Subcutaneous abdominal adipose tissue (tissue), 5 donors: ENCODE measurements at regions not wholly inside any gene's neighbourhood (a gene's known extent, or its start where the extent isn't known, plus 50 kb on each side); places are given as distances from the start of the nearest gene placed in this dataset.
A peak's percentile ranks its signal among the peaks of the same experiment; 100 is the strongest.

Source experiments
- H3K27ac ChIP-seq: one replicate; pipeline ENCODE4 v1.7.0; 2013; ENCODE audit warnings: low read depth, mild to moderate bottlenecking, inconsistent platforms, low read length, moderate library complexity
- H3K27me3 ChIP-seq, 5 donors: one replicate each; pipeline ENCODE4 v1.7.0; 2013; ENCODE audit warnings: low read length in 5 of 5, inconsistent platforms in 1 of 5; ENCODE audit not compliant: control insufficient read depth in 5 of 5, insufficient read depth in 4 of 5
- H3K36me3 ChIP-seq, 5 donors: one replicate each; pipeline ENCODE4 v1.7.0; 2013; ENCODE audit warnings: low read length in 5 of 5; ENCODE audit not compliant: control insufficient read depth in 5 of 5, insufficient read depth in 5 of 5
- H3K4me1 ChIP-seq, 5 donors: one replicate each; pipeline ENCODE4 v1.7.0; 2013; ENCODE audit warnings: low read length in 5 of 5, mild to moderate bottlenecking in 3 of 5, moderate library complexity in 1 of 5; ENCODE audit not compliant: control insufficient read depth in 5 of 5, insufficient read depth in 5 of 5
- H3K4me3 ChIP-seq, 5 donors: one replicate each; pipeline ENCODE4 v1.7.0; 2013; ENCODE audit warnings: low read length in 5 of 5, low read depth in 1 of 5
- H3K9ac ChIP-seq, 5 donors: one replicate each; pipeline ENCODE4 v1.7.0; 2013; ENCODE audit warnings: low read length in 5 of 5, mild to moderate bottlenecking in 4 of 5, moderate library complexity in 3 of 5
- H3K9me3 ChIP-seq, 5 donors: one replicate each; pipeline ENCODE4 v1.7.0; 2013; ENCODE audit warnings: low read length in 5 of 5; ENCODE audit not compliant: control insufficient read depth in 5 of 5
- donor health status: healthy.
- donor health status: healthy.
- donor health status: healthy.
- donor health status: healthy.
- donor health status: healthy.

- no peak overlapping the region for H3K9ac ChIP-seq
- H3K4me3 ChIP-seq: no peak overlapping the region
- no peak overlapping the region for H3K27ac ChIP-seq
- H3K27me3 ChIP-seq: peaks cover 0 to 11% (median 8%) of the 10 kb centered on the region in 5 donors
- no peaks in the 10 kb centered on the region for H3K36me3 ChIP-seq
- no peaks in the 10 kb centered on the region for H3K9me3 ChIP-seq
- H3K4me1 ChIP-seq: peaks cover 0 to 10% (median 9%) of the 10 kb centered on the region in 5 donors
Observed at GRCh38 chr7:12110425-12110824, 100.7 kb upstream of the TMEM106B start.

DNA sequence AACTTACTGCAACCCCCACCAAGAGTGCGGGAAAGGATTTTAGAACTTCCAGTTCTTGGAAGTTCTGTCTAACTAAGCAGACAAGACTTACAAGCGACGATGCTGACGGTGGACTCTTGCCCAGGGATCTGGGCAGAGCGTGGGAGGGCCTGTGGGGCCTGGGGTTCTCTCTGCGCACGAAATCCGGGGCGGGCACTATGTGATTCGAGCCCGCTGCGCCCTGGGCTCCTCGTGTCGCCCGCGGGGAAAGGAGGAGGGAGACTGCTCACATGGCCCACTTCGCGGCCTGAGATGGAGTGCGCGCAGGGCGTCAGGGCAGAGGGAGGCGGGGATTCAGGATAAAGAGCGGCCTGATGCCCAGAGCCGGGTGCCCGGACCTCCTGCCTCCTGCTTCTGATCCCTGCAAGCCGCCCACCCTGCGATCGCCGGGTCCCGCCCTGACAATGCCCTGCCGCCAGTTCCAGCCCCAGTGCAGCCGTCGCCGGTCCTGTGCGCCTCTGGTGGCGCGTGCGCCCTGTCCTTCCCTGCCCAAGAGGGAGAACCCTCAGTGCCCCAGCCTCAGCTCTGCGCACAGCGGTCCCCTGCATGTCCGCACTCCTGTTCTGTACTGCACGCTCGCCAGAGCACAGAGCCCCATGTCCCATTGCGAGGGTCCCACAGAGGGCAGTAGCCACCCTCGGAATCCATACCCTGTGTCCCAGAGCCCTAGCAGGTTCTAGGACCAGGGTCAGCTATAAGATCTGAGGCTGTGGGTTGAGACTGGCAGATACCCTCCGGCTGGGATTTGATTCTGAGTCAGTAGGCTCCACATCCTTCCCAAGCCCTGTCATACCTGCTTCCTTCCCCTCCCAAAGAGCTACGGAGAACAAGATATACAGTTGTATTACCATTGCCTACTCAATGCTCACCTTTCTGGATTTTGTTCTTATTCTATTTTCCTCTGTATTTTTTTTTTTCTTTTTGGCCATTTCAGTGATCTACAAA lies 99.4 kb upstream of the TMEM106B start:
- Histone ChIP-seq H3K4me1 (peaks cover 0 to 10% (median 9%) of the 10 kb centered on the region in 5 donors), H3K27me3 (peaks cover 0 to 11% (median 8%) of the 10 kb centered on the region in 5 donors), H3K9me3 (no peaks in the 10 kb centered on the region), H3K27ac (no peak overlapping the region), H3K4me3 (peak overlapping the region in 4 of 5 donors; percentile 18 to 49 (median 42)), H3K36me3 (no peaks in the 10 kb centered on the region), H3K9ac (no peak overlapping the region)

- Histone ChIP-seq H3K9me3 (no peaks in the 10 kb centered on the region), H3K27ac (no peak overlapping the region), H3K27me3 (peaks cover 0 to under 1% (median 0%) of the 10 kb centered on the region in 5 donors), H3K9ac (no peak overlapping the region), H3K36me3 (no peaks in the 10 kb centered on the region), H3K4me3 (no peak overlapping the region), H3K4me1 (no peaks in the 10 kb centered on the region)
Observed at GRCh38 chr7:12117170-12117569, 93.9 kb upstream of the TMEM106B start.

DNA sequence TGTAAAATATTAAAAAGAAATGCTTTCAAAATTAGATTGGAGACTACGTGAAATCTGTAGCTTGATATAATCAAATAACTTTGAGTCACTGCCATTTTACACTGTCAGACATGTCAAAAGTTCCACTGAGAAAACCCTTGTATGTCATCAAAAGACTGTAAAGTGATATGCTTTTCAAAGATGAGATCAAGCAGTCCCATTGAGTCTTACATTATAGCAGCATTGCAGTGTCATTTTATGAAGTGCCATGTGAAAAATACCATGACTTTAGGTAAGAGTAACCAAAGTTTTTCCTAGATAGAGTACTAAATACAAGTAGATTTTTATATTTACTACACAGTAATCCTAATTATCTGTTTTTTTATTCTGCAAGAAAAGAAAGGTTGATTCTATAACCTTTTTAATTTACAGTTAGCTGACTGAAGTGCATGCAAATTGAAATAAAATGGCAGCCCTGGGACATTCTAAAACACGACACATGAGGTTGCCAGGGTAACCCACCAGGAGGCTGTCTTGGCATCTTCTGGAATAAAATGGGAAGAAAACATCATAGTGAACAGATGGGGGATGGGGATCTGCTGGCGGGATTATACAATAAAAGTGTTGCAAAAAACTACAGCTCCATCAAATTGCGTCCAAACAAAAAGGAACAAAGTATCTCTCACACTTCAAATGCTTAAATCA lies 91.3 kb upstream of the TMEM106B start:
- H3K9me3 ChIP-seq: no peaks in the 10 kb centered on the region
- no peak overlapping the region for H3K4me3 ChIP-seq
- no peak overlapping the region for H3K9ac ChIP-seq
- no peaks in the 10 kb centered on the region for H3K4me1 ChIP-seq
- H3K36me3 ChIP-seq: no peaks in the 10 kb centered on the region
- H3K27ac ChIP-seq: no peak overlapping the region
- peaks cover 0 to 2% (median 0%) of the 10 kb centered on the region in 5 donors for H3K27me3 ChIP-seq

DNA sequence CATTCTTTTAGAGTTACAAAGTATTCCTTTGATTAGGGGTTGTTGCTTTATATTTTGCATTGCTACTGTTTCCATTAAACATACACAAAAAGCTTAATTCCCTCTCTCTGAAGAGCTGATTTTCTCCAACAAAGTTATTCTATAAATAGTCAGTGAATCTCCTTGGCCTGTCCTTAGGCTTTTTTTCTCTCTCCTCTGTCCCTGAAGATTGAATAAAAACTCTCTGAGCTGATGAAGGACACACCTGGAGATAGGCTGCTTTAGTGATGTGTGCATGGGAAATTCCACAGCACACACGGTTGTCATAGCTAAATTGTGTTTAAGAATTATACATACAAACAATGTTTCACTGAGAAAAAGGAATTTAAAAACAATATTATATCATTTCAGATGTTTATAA lies 90.5 kb upstream of the TMEM106B start:
- H3K27ac ChIP-seq: no peak overlapping the region
- H3K4me3 ChIP-seq: no peak overlapping the region
- H3K36me3 ChIP-seq: no peaks in the 10 kb centered on the region
- H3K4me1 ChIP-seq: no peaks in the 10 kb centered on the region
- peaks cover 0 to 2% (median 0%) of the 10 kb centered on the region in 5 donors for H3K27me3 ChIP-seq
- H3K9ac ChIP-seq: no peak overlapping the region
- H3K9me3 ChIP-seq: no peaks in the 10 kb centered on the region

GRCh38 chr7:12123172-12123571 lies 87.9 kb upstream of the TMEM106B start:
- no peak overlapping the region for H3K27ac ChIP-seq
- H3K4me3 ChIP-seq: no peak overlapping the region
- H3K9ac ChIP-seq: no peak overlapping the region

DNA sequence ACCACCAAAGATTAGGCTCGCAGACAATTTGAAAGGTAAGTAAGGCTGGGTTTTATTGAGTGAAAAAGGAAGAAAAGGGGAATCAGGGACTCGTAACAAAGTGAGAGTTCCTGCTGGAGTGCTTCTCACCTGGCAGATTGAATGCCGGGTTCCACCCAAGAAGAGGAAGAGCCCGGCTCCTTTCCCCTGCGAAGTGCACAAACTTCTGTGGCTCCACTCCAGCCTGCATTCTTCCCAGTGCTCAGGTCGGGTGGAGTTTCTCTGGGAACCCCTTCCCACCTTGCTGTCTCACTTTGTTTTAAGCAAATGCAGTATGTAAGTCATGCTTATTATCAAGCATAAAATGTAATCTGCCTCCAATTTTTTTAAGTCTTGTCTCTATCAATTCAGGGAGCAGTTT lies 87.1 kb upstream of the TMEM106B start:
- H3K4me3 ChIP-seq: no peak overlapping the region
- no peak overlapping the region for H3K27ac ChIP-seq
- H3K9ac ChIP-seq: no peak overlapping the region
- H3K27me3 ChIP-seq: peaks cover 0 to 2% (median 0%) of the 10 kb centered on the region in 5 donors
- H3K36me3 ChIP-seq: no peaks in the 10 kb centered on the region
- H3K4me1 ChIP-seq: no peaks in the 10 kb centered on the region
- H3K9me3 ChIP-seq: no peaks in the 10 kb centered on the region

More at GRCh38 chr7:12123172-12123571, 87.9 kb upstream of the TMEM106B start:
- H3K4me1 ChIP-seq: no peaks in the 10 kb centered on the region
- no peaks in the 10 kb centered on the region for H3K36me3 ChIP-seq
- peaks cover 0 to 2% (median 0%) of the 10 kb centered on the region in 5 donors for H3K27me3 ChIP-seq
- no peaks in the 10 kb centered on the region for H3K9me3 ChIP-seq

DNA sequence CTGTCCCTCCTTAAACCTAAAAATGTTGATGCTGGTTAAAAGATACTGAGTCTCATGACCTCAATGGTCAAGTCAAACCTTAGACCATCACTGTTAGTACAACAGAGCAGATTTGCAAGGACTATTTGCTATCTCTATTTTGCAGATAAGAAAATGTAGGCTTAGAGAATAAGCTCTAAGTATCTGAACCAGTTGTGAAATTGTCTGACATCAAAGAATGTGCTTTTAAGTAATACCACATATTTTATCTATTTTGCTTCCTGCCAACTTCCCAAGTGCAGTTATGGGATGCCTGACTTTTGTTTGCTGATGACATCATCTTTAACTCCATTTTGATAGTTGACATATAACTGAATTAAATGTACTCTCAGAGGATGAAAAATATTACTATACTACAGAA lies 83.6 kb upstream of the TMEM106B start:
- Histone ChIP-seq H3K9ac (no peak overlapping the region), H3K36me3 (no peaks in the 10 kb centered on the region), H3K27ac (no peak overlapping the region), H3K4me3 (no peak overlapping the region), H3K9me3 (no peaks in the 10 kb centered on the region), H3K27me3 (peaks cover 0 to 2% (median 0%) of the 10 kb centered on the region in 5 donors), H3K4me1 (no peaks in the 10 kb centered on the region)

DNA sequence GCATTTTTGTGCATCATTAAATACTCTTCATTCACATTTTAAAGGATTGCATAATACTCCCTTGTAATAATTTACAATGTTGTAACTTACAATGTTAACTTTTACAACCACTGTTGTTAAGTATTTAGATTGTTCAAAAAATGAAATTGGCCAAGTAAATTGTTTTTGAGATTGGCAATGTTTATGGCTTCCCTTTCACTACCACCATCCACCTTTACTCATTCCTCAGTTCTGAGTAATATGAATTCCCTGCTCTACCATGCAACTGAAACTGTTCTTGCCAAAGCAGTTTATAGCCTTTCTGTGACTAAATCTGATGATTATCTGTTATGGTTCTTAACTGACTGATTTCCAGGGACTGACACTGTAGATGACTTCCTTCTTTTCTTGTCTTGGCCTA lies 80.5 kb upstream of the TMEM106B start:
- Histone ChIP-seq H3K36me3 (no peaks in the 10 kb centered on the region), H3K27ac (no peak overlapping the region)

DNA sequence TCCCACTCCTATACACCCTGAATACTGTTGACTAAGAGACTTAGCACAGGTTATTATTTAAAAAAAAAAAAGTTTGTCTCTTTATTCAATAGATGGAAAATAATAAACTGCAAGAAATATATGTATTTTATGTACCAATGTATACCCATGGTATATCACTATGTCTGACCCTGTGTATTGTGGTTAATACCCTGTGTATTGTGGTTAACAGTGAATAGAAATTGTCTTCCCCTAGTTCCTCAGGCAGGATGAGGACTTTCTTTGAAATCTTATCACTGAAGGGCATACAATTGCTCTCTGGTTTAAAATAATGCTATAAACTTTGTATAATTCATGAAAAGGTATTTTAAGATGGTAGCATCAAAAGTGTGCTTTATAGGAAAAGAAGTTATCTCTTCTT lies 80.0 kb upstream of the TMEM106B start:
- Histone ChIP-seq H3K27ac (no peak overlapping the region), H3K4me3 (no peak overlapping the region), H3K9ac (no peak overlapping the region), H3K27me3 (no peaks in the 10 kb centered on the region), H3K36me3 (no peaks in the 10 kb centered on the region), H3K4me1 (no peaks in the 10 kb centered on the region), H3K9me3 (no peaks in the 10 kb centered on the region)

More for the DNA sequence above, 80.5 kb upstream of the TMEM106B start:
- H3K4me3 ChIP-seq: no peak overlapping the region
- H3K27me3 ChIP-seq: no peaks in the 10 kb centered on the region
- H3K9me3 ChIP-seq: no peaks in the 10 kb centered on the region
- no peaks in the 10 kb centered on the region for H3K4me1 ChIP-seq
- no peak overlapping the region for H3K9ac ChIP-seq
